A673 (cell line): ENCODE measurements at regions not wholly inside any gene's neighbourhood (a gene's known extent, or its start where the extent isn't known, plus 50 kb on each side); places are given as distances from the start of the nearest gene placed in this dataset.

Experiments used
- BruUV-seq: library from RNA; stranded (reverse); fragments of 400-500 nt; replicated peaks from 2 replicates; lab custom pipeline; 2021; lab: Mats Ljungman, UMichigan
- CTCF ChIA-PET: fragments of 300-600 bp; sonication (Branson Sonifier 250); formaldehyde crosslinking; loops from one replicate; lab custom pipeline; 2022; ENCODE audit warnings: antibody characterized with exemption; lab: Charles Lee
- POLR2A ChIA-PET: fragments of 300-600 bp; sonication (Branson Sonifier 250); formaldehyde crosslinking; loops from one replicate; lab custom pipeline; 2022; ENCODE audit warnings: antibody characterized with exemption; ENCODE audit not compliant: low non-redundant PET; lab: Charles Lee
- DNase-seq: peaks from one replicate; pipeline ENCODE4 v3.0.0-alpha.2; 2015; ENCODE audit warnings: low spot score
- H3K27ac ChIP-seq: fragments of 200-600 bp; sonication (generic); 2 replicates; pipeline ENCODE4 v1.5.1; 2016; ENCODE audit warnings: mixed run types, low read depth, mild to moderate bottlenecking, mixed read lengths, antibody characterized with exemption, low read length; ENCODE audit not compliant: poor library complexity, severe bottlenecking
- H3K27me3 ChIP-seq: fragments of 200-600 bp; sonication (generic); replicated peaks from 2 replicates; pipeline ENCODE4 v1.6.1; 2017; ENCODE audit warnings: mixed run types, low read depth, mild to moderate bottlenecking, mixed read lengths, antibody characterized with exemption, low read length; ENCODE audit not compliant: insufficient read depth, poor library complexity
- H3K36me3 ChIP-seq: fragments of 200-600 bp; sonication (generic); 2 replicates; pipeline ENCODE4 v1.6.1; 2016; ENCODE audit warnings: mixed run types, mild to moderate bottlenecking, mixed read lengths, antibody characterized with exemption, low read length; ENCODE audit not compliant: insufficient read depth, poor library complexity, severe bottlenecking
- H3K4me1 ChIP-seq: fragments of 200-600 bp; sonication (generic); 2 replicates; pipeline ENCODE4 v1.6.1; 2017; ENCODE audit warnings: mixed run types, mild to moderate bottlenecking, mixed read lengths, antibody characterized with exemption, low read length; ENCODE audit not compliant: insufficient read depth, poor library complexity, severe bottlenecking
- H3K4me3 ChIP-seq: fragments of 200-600 bp; sonication (generic); 2 replicates; pipeline ENCODE4 v1.5.1; 2016; ENCODE audit warnings: low read depth, mixed run types, mild to moderate bottlenecking, mixed read lengths, low read length; ENCODE audit not compliant: poor library complexity, severe bottlenecking
- H3K9me3 ChIP-seq: fragments of 200-600 bp; sonication (generic); 2 replicates; pipeline ENCODE4 v1.6.1; 2016; ENCODE audit warnings: mixed run types, low read depth, mild to moderate bottlenecking, mixed read lengths, antibody characterized with exemption, low read length; ENCODE audit not compliant: poor library complexity, severe bottlenecking
- EZH2 ChIP-seq: fragments of 200-600 bp; sonication (generic); IDR thresholded peaks from 2 replicates; pipeline ENCODE4 v1.6.1; 2017; ENCODE audit warnings: borderline replicate concordance, low read depth, mild to moderate bottlenecking, mixed read lengths, antibody characterized with exemption, low read length; ENCODE audit not compliant: poor library complexity, severe bottlenecking
- intact Hi-C: fragments of 100-400 bp; cut with micrococcal nuclease; formaldehyde crosslinking; loops from one replicate; pipeline ENCODE4 v1.10.0; 2022; ENCODE audit not compliant: unreplicated experiment
- TF ChIP-seq, protein P1 (sequence below): fragments of 300-800, 200-600 bp; sonication (generic); conservative IDR thresholded peaks from 2 replicates; pipeline ENCODE4 v1.5.1; 2017; ENCODE audit warnings: low read depth, mild to moderate bottlenecking, antibody characterized with exemption, low read length, moderate library complexity, mixed read lengths

DNA sequence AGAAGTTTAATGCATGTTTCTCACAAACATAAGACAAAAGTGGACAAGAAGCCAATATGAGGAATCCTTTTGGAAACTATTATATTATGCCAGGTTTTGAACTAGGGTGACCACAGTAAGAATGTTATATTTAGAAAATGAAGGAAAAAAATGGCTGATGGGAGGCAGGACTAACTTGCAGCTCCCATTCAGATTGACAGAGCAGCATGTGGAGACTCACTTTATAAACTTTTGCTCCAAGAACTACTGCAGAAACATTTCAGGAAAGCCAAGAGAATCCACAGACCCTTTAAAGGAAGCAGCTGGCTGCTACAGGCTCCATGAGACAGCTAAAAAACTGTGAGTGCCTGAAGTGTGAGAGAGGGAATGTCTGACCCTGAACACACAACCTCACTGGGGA is 738.6 kb upstream of the GRIA3 start:
- BruUV-seq, result no TSS peak
- ChIA-PET POLR2A (no interaction called here), CTCF (no interaction called here)
- Histone ChIP-seq H3K27me3 (no peaks in the 10 kb centered on the region), H3K4me3 (no peak overlapping the region), H3K4me1 (no peaks in the 10 kb centered on the region), H3K36me3 (no peaks in the 10 kb centered on the region), H3K9me3 (peaks cover 12% of the 10 kb centered on the region), H3K27ac (no peak overlapping the region)
- TF ChIP-seq, protein P1, sequence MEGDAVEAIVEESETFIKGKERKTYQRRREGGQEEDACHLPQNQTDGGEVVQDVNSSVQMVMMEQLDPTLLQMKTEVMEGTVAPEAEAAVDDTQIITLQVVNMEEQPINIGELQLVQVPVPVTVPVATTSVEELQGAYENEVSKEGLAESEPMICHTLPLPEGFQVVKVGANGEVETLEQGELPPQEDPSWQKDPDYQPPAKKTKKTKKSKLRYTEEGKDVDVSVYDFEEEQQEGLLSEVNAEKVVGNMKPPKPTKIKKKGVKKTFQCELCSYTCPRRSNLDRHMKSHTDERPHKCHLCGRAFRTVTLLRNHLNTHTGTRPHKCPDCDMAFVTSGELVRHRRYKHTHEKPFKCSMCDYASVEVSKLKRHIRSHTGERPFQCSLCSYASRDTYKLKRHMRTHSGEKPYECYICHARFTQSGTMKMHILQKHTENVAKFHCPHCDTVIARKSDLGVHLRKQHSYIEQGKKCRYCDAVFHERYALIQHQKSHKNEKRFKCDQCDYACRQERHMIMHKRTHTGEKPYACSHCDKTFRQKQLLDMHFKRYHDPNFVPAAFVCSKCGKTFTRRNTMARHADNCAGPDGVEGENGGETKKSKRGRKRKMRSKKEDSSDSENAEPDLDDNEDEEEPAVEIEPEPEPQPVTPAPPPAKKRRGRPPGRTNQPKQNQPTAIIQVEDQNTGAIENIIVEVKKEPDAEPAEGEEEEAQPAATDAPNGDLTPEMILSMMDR, result no peak
- no peak for TF ChIP-seq EZH2
- intact Hi-C loops, result no loop called here
- no peak for DNase-seq

DNA sequence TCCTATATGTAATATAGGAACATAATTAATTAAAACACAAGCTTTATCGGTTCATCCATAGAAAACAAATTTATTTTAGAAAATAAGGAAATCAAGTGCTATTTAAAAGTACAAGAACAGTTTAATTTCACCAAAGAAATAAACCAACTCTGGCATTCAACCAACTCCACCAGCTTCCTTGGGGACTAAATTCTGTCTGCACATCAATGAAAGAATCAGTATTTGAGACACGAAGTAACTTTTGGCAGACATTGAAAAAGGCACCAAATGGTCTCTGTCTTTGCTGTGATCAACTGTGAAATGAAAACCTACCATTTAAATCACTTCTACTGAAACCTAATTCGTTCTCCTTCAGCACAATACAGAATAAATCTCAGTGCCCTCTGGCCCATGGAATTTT is 719.7 kb upstream of the GRIA3 start:
- Histone ChIP-seq H3K27ac (no peak overlapping the region), H3K9me3 (no peaks in the 10 kb centered on the region), H3K36me3 (no peaks in the 10 kb centered on the region), H3K4me1 (no peaks in the 10 kb centered on the region), H3K4me3 (no peak overlapping the region), H3K27me3 (no peaks in the 10 kb centered on the region)
- CTCF ChIA-PET, result no interaction called here
- intact Hi-C loops, result no loop called here
- no TSS peak for BruUV-seq
- TF ChIP-seq, protein P1, result no peak
- TF ChIP-seq EZH2, result no peak
- no peak for DNase-seq
- POLR2A ChIA-PET, result no interaction called here

DNA sequence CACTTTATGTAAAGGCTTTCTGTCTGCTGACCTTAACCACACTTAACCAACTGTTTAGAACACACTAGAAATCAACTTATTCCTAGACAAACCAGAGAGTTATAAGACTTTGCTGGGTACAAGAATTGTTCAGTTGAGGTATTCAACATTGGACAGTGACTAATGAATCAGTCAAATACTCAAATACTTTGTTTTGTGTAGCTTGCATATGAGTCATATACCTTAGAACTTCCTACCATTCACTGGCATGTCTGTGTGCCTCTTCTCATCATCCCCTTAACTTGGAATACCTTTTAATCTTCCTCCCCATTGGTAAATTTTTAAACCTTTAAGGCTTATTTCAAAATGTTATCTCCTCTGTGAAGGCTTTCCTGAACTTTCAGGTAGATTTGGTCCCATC is 708.8 kb upstream of the GRIA3 start:
- no peaks in the 10 kb centered on the region for H3K27me3 ChIP-seq
- ChIA-PET CTCF (no interaction called here), POLR2A (no interaction called here)
- H3K9me3 ChIP-seq, result no peaks in the 10 kb centered on the region
- H3K4me1 ChIP-seq, result no peaks in the 10 kb centered on the region
- no peaks in the 10 kb centered on the region for H3K36me3 ChIP-seq
- BruUV-seq, result no TSS peak
- intact Hi-C loops, result no loop called here
- DNase-seq, result no peak
- no peak overlapping the region for H3K4me3 ChIP-seq
- no peak overlapping the region for H3K27ac ChIP-seq
- no peak for TF ChIP-seq EZH2
- TF ChIP-seq, protein P1, result no peak
